Activated CD4-positive, alpha-beta T cell treated with anti-CD3 and anti-CD28 coated beads for 36 hours (primary cell): ENCODE measurements at regions not wholly inside any gene's neighbourhood (a gene's known extent, or its start where the extent isn't known, plus 50 kb on each side); places are given as distances from the start of the nearest gene placed in this dataset.

Experiments
- ATAC-seq: fragments of 200-7000 bp; cut with Tn5 transposase; one replicate; pipeline ENCODE4 v1.10.0; 2021; ENCODE audit warnings: mild to moderate bottlenecking, moderate library complexity
- CTCF ChIA-PET: fragments of 350-600 bp; sonication (Branson Sonifier 250); formaldehyde crosslinking; loops from one replicate; lab custom pipeline; 2021; ENCODE audit warnings: antibody characterized with exemption; lab: Charles Lee
- POLR2A ChIA-PET: fragments of 350-600 bp; sonication (Branson Sonifier 250); formaldehyde crosslinking; loops from one replicate; lab custom pipeline; 2021; ENCODE audit warnings: antibody characterized with exemption, inconsistent platforms; lab: Charles Lee
- DNase-seq: peaks from one replicate; pipeline ENCODE4 v3.0.0-alpha.2; 2020
- H3K27ac Mint-ChIP-seq: one replicate; pipeline ENCODE4 v1.8.0; 2021; ENCODE audit warnings: mixed read lengths
- H3K27me3 Mint-ChIP-seq: one replicate; pipeline ENCODE4 v1.8.0; 2021; ENCODE audit warnings: mixed read lengths
- H3K36me3 Mint-ChIP-seq: one replicate; pipeline ENCODE4 v1.8.0; 2021; ENCODE audit warnings: low read depth, mixed read lengths
- H3K4me1 Mint-ChIP-seq: one replicate; pipeline ENCODE4 v1.8.0; 2021; ENCODE audit warnings: mixed read lengths
- H3K4me3 Mint-ChIP-seq: one replicate; pipeline ENCODE4 v1.8.0; 2021; ENCODE audit warnings: mild to moderate bottlenecking, moderate library complexity, mixed read lengths
- H3K9me3 Mint-ChIP-seq: one replicate; pipeline ENCODE4 v1.8.0; 2021; ENCODE audit warnings: low read depth, mixed read lengths
- intact Hi-C, 2 experiments: fragments of 100-400 bp; cut with DNase I in 1 of 2; cut with micrococcal nuclease in 1 of 2; formaldehyde crosslinking; loops; one replicate each; pipeline versions ENCODE4 v1.14.2 to v1.15.1; 2022 to 2024; cut with DNase I, micrococcal nuclease

DNA sequence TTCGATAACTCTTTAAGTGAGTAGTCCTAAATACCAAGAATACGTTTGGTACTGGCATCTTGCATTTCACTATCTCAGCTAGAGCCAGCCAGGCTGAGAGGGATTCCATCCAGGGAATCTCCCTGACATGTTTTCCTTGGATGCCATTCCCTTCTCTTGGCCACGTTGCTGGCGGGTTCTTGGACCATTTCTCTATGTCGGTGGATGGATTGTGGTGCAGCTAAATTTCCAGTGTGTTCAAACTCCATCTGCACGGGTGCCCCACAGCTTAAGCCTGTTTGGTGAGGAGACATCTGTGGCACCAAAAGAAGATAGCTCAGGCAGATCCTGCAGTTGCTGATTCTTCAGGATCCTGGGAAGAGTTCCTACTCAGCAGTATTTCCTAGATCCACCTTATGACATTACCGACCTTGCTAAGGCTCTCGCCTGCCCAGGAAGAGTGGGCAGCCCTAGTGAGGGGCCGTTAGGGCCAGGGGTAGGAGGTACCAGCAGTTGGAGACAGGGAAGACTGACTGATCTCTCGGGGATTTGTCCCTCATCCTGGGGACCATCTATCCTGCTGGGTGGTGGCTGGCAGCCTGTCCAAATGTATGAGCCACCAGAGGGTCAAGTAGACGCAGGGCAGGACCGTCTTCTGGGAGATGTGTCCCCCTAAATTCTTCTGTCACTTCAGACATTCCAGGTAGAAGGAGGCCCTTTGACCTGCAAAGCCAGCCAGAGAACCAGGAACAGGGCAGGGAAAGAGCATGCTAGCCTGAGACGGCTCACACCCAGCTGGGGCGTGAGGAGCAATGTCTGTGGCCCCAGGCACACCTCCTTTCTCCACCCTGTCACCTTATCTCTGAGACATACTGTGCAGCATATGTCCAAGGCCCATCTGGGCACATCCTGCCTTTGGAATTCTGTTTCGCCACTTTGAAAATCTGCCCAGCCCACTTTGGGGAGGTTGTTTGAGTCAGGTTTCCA lies 72.6 kb upstream of the CAPRIN2 start:
- H3K9me3 Mint-ChIP-seq, result no peaks in the 10 kb centered on the region
- H3K4me3 Mint-ChIP-seq, result no peak overlapping the region
- intact Hi-C loops, result no loop called here
- H3K36me3 Mint-ChIP-seq, result no peaks in the 10 kb centered on the region
- ChIA-PET CTCF (no interaction called here), POLR2A (no interaction called here)
- H3K27me3 Mint-ChIP-seq, result peaks cover 33% of the 10 kb centered on the region
- peaks cover 8% of the 10 kb centered on the region for H3K4me1 Mint-ChIP-seq
- no peak for DNase-seq
- H3K27ac Mint-ChIP-seq, result no peak overlapping the region
- ATAC-seq, result no peak

DNA sequence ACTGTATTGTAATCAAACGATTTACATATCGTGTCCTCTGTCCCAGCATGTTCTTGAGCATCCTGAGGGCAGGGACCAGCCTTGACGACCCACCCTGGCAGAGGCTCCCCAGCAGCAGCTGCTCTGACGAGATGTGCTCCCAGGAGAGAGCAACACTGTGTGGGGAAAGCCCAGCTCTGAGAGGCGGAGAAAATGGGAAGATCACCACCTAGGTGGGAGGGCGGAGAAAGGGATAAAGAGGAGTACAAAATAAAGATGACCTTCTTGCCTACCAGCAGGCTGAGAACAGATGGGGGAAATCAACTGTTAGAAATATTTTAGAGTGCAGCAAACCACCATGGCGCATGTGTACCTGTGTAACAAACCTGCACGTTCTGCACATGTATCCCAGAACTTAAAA lies 71.5 kb upstream of the CAPRIN2 start:
- no peak for DNase-seq
- no peaks in the 10 kb centered on the region for H3K36me3 Mint-ChIP-seq
- H3K9me3 Mint-ChIP-seq, result no peaks in the 10 kb centered on the region
- H3K4me3 Mint-ChIP-seq, result no peak overlapping the region
- intact Hi-C loops, result no loop called here
- H3K4me1 Mint-ChIP-seq, result peaks cover 10% of the 10 kb centered on the region
- ChIA-PET CTCF (no interaction called here), POLR2A (no interaction called here)
- H3K27me3 Mint-ChIP-seq, result peaks cover 36% of the 10 kb centered on the region
- no peak for ATAC-seq
- no peak overlapping the region for H3K27ac Mint-ChIP-seq

DNA sequence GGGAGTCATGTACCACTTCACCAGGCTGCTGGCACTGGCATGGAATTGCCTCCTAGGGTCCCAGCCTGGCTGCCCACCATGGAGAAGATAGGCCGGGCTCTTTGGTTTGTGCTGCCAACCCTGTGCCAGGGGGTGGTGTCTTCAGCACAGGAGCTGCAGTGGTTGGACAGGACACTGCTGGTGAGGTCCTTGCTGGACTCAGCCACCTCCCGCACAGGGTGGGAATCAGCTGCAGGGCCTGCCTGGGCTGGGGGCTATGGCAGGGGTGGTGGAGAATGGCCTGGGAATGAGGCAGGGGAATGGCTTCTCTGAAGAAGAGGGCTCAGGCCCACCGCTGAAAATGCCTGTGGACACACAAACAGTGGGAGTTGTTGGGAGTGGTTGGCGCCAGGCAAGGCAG lies 70.6 kb upstream of the CAPRIN2 start:
- Mint-ChIP-seq H3K9me3 (no peaks in the 10 kb centered on the region), H3K27me3 (peaks cover 37% of the 10 kb centered on the region), H3K36me3 (no peaks in the 10 kb centered on the region), H3K27ac (no peak overlapping the region), H3K4me1 (peaks cover 10% of the 10 kb centered on the region), H3K4me3 (no peak overlapping the region)
- DNase-seq (no peak), ATAC-seq (no peak)
- intact Hi-C loops, result no loop called here
- ChIA-PET POLR2A (no interaction called here), CTCF (no interaction called here)

DNA sequence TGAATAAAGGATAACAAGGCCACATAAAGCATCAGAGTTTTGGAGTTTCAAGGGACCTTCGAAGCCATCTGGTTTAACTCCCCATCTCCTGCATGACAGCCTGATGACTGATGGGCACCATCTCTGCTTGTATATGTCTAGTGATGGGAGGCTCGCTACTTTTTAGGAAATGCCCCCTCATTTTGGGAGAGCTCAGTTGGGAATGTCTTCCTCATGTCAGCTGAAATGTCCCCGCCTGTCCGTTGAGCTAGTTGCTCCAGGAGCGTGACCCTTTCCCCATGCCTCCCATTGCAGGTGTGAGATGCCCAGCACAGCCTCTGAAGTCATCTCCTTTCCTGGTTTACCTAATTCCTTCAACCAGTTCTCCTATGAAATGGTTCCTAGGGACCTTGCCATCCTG lies 69.6 kb upstream of the CAPRIN2 start:
- Mint-ChIP-seq H3K27me3 (peaks cover 36% of the 10 kb centered on the region), H3K27ac (no peak overlapping the region), H3K4me3 (no peak overlapping the region), H3K9me3 (no peaks in the 10 kb centered on the region), H3K36me3 (no peaks in the 10 kb centered on the region), H3K4me1 (peaks cover 10% of the 10 kb centered on the region)
- ATAC-seq (no peak), DNase-seq (no peak)
- intact Hi-C loops, result no loop called here
- ChIA-PET POLR2A (no interaction called here), CTCF (interaction anchor here (1.0 to 1.1 kb wide), 3 partner anchors 20 to 53 kb away, joined by 3 to 4 read pairs (median 4); no protein-coding TSS in a partner anchor)

DNA sequence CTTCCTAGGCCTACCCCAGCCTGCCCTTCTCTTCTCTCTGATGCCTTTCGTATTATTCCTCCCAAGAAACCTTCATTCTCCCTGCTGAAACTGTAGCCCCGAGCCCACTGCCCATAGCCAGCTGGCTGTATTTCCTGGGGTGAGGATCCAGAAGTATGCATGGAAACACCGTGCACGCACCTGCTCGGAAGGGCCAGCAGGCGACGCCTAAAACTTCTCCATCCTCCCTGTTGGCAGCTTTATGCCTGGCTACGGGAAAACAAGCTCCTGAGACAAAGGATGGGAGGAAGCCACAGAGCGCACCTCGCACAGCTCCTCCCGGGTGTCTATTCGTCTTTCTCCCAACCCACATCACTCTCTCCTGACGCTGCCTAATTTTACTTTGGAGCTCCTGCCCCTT lies 69.0 kb upstream of the CAPRIN2 start:
- no peak overlapping the region for H3K4me3 Mint-ChIP-seq
- intact Hi-C loops, result no loop called here

DNA sequence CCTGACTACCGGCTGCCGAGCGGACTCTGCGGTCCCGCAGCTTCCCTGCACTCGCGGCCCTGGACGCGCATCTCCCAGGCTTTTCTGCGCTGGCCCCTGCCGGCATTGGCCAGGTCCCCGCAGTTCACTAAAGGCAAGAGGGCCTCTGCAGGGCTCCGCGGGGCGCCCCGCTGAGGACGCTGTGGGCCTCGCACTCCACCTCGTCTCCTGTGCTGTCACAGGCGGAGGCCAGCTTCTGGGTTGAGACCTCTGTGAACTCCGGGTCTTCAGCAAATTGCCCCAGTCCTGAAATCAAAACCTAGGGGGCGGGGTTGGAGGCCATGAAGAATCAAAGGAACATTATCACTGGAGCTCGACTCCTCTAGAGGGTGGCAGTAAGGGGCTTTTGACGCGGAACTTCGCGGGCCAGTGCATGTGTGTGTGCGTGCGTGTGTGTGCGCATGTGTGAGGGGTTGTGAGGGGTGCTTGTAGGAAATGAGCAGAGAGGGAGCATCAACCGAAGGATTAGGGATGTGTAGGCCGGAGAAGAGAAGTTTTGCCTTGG lies 68.5 kb upstream of the CAPRIN2 start:
- H3K36me3 Mint-ChIP-seq, result no peaks in the 10 kb centered on the region
- peaks cover 42% of the 10 kb centered on the region for H3K27me3 Mint-ChIP-seq
- intact Hi-C loops, result no loop called here
- DNase-seq, result peak; percentile 72
- peak overlapping the region; percentile 66 for H3K4me3 Mint-ChIP-seq
- CTCF ChIA-PET, result interaction anchor here (0.7 to 1.3 kb wide), 4 partner anchors 11 to 52 kb away, joined by 3 to 6 read pairs (median 4); no protein-coding TSS in a partner anchor
- H3K27ac Mint-ChIP-seq, result no peak overlapping the region
- POLR2A ChIA-PET, result no interaction called here
- H3K4me1 Mint-ChIP-seq, result peaks cover 10% of the 10 kb centered on the region
- H3K9me3 Mint-ChIP-seq, result no peaks in the 10 kb centered on the region
- peak; percentile 86 for ATAC-seq

More for the DNA sequence above, 69.0 kb upstream of the CAPRIN2 start:
- ATAC-seq, result no peak
- H3K9me3 Mint-ChIP-seq, result no peaks in the 10 kb centered on the region
- ChIA-PET POLR2A (no interaction called here), CTCF (interaction anchor here (0.7 to 1.1 kb wide), 4 partner anchors 11 to 53 kb away, joined by 3 to 5 read pairs (median 4); no protein-coding TSS in a partner anchor)
- H3K27ac Mint-ChIP-seq, result no peak overlapping the region
- no peak for DNase-seq
- peaks cover 10% of the 10 kb centered on the region for H3K4me1 Mint-ChIP-seq
- peaks cover 37% of the 10 kb centered on the region for H3K27me3 Mint-ChIP-seq
- H3K36me3 Mint-ChIP-seq, result no peaks in the 10 kb centered on the region

DNA sequence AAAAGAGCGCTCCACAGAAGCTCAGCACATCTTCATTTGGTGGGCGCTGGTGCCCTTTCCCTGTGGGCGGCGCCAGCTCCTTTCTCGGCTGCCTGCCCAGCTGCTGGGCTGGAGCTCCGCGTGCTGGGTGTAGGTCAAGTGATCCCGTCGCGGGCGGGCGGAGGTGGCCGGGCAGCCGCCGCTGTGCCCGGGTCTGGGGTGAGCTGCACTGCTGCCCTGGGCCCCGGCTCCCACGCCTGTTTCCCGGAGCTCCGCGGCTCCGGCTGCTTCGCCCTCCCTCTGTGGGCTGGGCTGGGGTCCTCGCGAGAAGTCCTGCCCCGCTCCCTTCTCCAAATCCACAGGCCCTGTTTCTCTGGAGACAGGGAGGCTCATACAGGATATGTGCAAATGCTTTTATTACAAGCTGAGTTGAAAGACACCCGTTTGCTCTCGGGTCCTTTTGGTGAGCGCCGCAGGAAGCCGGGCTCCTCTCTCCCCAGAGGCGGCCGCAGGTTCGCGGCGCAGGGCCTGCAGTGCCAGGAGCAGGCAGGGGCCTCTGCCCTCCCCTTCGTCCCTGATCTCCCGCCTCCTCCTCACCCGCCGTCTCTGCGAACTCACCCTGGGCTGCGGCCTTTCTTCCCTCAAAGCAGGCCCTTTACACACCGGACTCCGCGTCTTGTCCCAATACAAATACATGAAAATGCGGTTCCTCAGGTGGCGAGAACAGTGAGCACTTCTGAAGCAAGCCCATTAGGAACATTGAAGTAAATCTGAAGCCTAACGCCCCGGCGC lies 67.8 kb upstream of the CAPRIN2 start:
- Mint-ChIP-seq H3K4me1 (peaks cover 10% of the 10 kb centered on the region), H3K27ac (no peak overlapping the region), H3K9me3 (no peaks in the 10 kb centered on the region), H3K4me3 (peak overlapping the region; percentile 66), H3K36me3 (no peaks in the 10 kb centered on the region), H3K27me3 (peaks cover 42% of the 10 kb centered on the region)
- CTCF ChIA-PET, result interaction anchor here (0.7 to 1.3 kb wide), 5 partner anchors 11 to 31 kb away, joined by 3 to 6 read pairs (median 4); no protein-coding TSS in a partner anchor
- intact Hi-C loops, result no loop called here
- POLR2A ChIA-PET, result no interaction called here
- DNase-seq, result peak; percentile 51
- peak; percentile 70 for ATAC-seq

DNA sequence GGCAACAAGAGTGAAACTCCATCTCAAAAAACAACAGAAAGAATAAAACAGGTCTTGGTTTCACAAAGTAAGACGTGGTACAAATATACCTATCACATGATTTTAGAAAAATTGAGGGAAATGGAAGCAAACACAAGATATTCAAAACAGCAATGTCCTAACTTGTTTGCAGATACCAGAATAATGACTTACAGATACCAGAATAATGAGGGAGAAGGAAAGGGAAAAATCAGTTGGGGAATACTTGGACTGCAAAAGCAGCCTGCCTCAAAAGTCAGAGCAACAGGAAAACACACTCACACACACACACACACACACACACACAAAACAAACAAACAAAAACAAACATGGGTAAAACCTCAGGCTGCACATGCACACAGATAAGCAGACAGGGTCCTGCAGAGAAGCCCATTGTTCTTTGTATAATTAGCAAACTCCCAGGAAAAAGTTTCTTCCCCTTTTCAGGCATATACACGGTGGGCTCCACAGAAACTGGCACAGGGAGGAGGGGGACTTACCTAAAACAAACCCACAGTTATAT lies 65.7 kb upstream of the CAPRIN2 start:
- intact Hi-C loops, result no loop called here
- ChIA-PET POLR2A (no interaction called here), CTCF (no interaction called here)
- H3K27me3 Mint-ChIP-seq, result peaks cover 48% of the 10 kb centered on the region
- H3K36me3 Mint-ChIP-seq, result no peaks in the 10 kb centered on the region
- H3K27ac Mint-ChIP-seq, result no peak overlapping the region
- no peaks in the 10 kb centered on the region for H3K9me3 Mint-ChIP-seq
- no peak for ATAC-seq
- peaks cover 10% of the 10 kb centered on the region for H3K4me1 Mint-ChIP-seq
- DNase-seq, result no peak
- no peak overlapping the region for H3K4me3 Mint-ChIP-seq

DNA sequence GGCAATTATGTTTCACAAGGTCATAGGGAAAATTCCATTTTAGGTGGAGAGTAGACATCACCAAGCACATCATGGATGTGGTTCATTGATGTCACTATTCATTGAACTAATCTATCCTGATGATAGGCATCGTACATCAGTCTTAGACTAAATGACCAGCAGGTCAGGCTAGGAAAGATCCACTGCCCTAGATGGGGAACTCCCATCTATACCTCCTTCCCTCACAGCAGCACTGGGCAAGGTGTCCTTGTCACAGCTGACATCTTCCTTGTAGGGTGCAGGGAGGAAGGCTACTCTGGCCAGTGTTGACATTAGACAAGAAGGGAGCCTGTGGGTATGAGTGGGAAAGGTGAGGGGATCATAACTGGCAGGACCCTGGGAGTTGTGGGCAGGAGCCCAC lies 63.8 kb upstream of the CAPRIN2 start:
- Mint-ChIP-seq H3K4me3 (no peak overlapping the region), H3K27ac (no peak overlapping the region), H3K36me3 (no peaks in the 10 kb centered on the region), H3K27me3 (peaks cover 40% of the 10 kb centered on the region), H3K4me1 (peaks cover 11% of the 10 kb centered on the region), H3K9me3 (no peaks in the 10 kb centered on the region)
- ChIA-PET CTCF (no interaction called here), POLR2A (no interaction called here)
- no peak for ATAC-seq
- no peak for DNase-seq
- intact Hi-C loops, result no loop called here

DNA sequence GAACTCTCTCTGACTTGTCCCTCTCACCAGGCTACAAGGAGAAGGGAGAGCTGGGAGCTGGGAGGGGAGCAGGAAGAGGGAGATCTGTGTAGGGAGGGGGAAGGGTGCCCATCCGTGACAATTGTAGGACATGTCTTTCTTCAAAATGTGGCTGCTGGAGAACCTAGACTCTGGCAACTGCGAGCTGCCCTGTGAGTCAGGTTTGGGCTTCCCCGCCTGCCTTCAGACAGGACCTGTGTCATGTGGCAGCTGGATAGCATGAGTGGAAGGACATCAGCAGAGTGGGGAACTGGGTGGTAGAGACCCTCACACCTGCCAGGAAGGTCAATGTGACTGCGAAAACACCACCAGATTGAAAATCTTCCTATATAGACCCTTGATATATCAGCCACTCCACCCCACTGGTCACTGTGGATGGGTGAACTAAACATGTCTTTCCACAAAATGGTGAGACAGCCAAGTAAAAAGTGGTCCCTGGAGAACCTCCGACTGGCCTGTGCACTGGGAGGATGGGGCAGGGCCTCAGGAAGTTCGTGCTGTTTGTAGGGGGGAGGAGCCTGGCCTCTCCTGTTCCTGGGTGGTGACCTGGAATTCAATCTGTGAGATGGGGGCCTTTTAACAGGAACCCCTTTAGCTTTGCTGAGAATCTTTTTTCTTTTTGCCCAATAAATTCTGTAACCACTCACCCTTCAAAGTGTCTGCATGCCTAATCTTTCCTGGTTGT lies 62.2 kb upstream of the CAPRIN2 start:
- ChIA-PET POLR2A (no interaction called here), CTCF (interaction anchor here (0.8 kb wide), 1 partner anchor 64 kb away, joined by 3 read pairs; no protein-coding TSS in a partner anchor)
- H3K9me3 Mint-ChIP-seq, result no peaks in the 10 kb centered on the region
- no peak for DNase-seq
- H3K27me3 Mint-ChIP-seq, result peaks cover 35% of the 10 kb centered on the region
- peaks cover 4% of the 10 kb centered on the region for H3K4me1 Mint-ChIP-seq
- no peak overlapping the region for H3K4me3 Mint-ChIP-seq
- intact Hi-C loops, result no loop called here
- no peaks in the 10 kb centered on the region for H3K36me3 Mint-ChIP-seq
- ATAC-seq, result no peak
- H3K27ac Mint-ChIP-seq, result no peak overlapping the region

DNA sequence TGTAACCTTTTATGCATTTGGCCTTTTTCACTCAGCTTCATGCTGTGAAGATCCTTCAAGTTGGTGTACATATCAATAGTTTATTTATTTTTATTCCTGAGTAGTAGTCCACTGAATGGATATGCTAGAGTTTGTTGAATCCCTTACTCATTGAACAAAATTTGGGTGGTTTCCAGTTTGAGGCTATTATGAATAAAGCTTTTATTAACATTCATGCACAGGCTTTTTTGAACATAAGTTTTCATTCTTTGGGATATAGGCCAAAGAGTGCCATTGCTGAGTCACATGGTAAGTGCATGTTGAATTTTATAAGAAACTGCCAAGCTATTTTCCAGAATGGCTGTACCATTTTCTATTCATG lies 59.5 kb upstream of the CAPRIN2 start:
- peaks cover 25% of the 10 kb centered on the region for H3K27me3 Mint-ChIP-seq
- DNase-seq, result no peak
- POLR2A ChIA-PET, result no interaction called here
- intact Hi-C loops, result no loop called here
- no peak overlapping the region for H3K4me3 Mint-ChIP-seq
- ATAC-seq, result no peak
- CTCF ChIA-PET, result interaction anchor here (0.6 to 1.3 kb wide), 5 partner anchors 9 to 1295 kb away, joined by 3 to 5 read pairs (median 3); no protein-coding TSS in a partner anchor
- H3K27ac Mint-ChIP-seq, result no peak overlapping the region
- no peaks in the 10 kb centered on the region for H3K9me3 Mint-ChIP-seq
- no peaks in the 10 kb centered on the region for H3K36me3 Mint-ChIP-seq
- peaks cover 2% of the 10 kb centered on the region for H3K4me1 Mint-ChIP-seq
